HG03159 (cell line): ENCODE measurements at regions not wholly inside any gene's neighbourhood (a gene's known extent, or its start where the extent isn't known, plus 50 kb on each side); places are given as distances from the start of the nearest gene placed in this dataset.

Experiments used
- ATAC-seq: cut with Tn5 transposase; IDR thresholded peaks from one replicate; pipeline ENCODE4 v1.9.1; 2021; ENCODE audit warnings: mild to moderate bottlenecking, moderate library complexity; ENCODE audit not compliant: unreplicated experiment

DNA sequence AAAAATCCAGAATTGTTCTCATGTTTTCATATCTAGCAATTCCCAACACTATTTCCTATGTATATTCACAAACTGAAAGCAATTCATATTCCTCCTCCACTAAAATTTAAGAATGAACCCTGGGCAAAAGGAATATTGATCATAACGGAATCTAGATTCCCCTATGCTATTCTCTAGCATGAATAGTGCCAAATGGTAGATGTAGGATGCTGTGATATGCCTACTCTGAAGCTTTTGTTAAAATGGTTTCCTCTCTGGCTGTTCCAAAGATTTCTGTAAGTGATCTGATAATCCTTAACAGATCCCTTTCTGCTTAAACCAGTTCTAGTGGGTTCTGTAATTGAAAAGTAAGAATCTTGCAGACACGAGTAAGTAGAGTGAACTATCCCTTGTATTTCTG is 298.0 kb upstream of the TANK start:
- ATAC-seq = no peak

DNA sequence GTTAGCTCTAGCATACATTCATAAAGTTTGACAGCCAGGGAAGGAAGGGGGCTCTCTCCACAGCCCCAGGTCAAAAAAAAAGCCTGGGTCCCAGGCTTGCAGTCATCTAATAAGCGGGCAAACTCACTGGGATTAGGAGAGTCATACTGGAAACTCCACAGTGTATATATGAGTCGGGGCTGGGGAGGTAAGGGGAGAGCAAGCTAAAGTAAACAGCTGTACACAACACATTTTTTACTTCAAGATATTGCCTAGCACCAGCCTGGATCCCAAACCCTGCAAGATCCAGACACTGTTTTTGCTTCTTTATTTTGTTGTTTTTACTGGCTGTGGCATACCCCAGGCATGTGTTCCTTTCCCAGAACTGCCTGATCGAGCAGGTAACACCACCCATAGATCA is 291.3 kb upstream of the TANK start:
- ATAC-seq = no peak

DNA sequence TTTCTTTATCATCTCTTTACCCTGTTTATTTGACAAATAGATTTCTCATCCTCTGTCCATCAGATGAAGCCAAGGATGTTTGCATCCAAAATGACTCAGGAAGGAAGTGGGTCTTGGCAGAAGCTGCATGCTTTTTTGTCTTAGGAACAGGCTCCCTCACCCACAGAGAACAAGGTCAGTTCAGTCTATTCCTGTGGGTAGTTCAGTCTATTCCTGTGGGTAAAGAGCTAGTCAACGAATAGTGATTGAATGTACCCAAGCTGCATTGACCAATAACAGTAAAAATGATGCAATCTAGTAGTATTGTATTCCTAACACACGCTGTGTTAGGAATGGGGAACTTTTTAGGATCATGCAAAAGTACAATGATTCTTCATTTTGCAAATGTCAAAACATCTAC is 290.8 kb upstream of the TANK start:
- ATAC-seq = no peak

DNA sequence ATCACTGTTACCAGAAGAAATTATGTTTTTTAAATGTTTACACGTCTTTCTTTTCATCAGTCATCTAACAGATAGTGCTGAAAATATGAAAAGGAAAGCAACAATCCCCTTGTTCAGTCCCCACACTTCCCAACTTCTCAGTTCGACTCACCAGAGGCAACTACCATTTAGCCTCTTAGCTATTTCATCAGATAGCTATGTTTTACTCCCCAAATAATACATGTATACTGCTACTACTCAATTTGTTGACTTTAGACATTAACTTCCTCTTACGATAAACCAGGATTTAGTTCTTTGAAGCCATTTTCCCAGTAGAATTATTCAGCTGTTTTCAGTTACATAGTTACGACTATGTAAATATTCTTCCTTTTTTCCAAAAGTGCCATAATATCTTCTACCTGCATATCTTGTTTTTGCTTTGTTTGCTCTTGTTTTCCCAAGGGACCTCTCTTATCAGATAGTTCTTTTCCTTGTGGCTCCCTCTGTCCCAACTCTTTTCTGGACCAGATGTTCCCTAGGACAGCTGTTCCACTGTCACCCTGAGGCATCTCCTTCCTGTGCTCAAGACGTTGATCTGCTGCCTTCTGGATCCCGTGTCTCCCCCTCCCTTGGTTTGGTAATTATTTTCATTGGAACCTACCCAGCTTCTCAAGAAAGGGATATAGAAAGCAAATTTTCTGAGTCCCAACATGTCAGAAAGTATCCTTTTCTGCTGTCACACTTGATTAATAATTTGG is 289.3 kb upstream of the TANK start:
- ATAC-seq = no peak

DNA sequence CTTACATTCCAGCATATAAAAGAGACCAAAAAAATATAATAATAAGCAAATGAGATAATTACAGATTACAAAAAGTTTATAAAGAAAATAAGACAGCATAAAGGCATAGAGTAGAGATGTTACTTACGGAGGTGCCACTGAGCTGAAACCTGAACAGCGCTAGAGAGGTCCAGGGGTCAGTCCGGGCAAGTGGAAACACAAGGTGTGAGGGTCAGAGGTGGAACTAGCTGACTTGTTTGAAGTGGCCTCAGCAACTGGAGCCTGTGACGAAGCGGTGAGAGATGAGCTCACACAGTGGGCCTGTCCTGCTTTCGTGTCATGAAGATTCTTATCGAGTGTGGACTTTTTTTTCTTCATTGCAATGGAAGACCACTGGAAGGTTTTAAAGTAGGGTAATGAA is 288.3 kb upstream of the TANK start:
- ATAC-seq = no peak

DNA sequence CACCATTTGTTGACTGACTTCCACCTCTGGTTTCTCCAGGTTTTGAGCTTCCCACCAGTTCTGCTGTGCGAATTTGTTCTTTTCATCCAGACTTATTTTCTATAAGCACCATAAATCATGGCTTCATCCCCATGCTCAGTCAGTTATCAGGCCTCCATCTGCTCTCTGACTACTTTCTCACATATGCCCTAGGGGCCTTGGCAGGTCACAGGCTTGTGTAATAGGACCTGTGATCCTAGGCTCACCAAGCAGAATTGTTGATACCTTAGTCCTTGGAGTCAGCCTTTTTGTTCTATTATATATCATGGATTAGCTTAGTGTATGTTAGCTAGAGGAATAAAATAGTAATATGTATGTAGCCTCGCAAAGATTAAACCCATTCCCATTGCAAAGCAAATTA is 284.2 kb upstream of the TANK start:
- no peak for ATAC-seq

DNA sequence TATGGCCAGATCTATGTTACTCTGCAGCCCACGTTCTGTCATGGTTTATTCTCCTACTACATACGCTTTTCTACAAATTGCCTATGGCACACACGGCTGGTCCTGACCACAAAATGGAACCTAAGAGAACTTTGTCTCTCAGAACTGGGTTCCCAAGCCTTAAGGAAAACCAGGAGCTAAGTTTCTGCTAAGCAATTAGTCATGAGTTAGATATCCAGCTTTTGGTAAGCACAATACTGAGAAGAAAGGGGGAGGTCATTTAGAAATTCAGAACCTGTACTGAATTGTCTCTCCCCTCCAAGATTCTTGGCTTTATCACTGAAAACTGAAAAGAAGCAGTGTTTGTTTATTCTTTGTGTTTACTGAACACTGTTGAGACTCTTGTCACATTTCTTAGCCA is 283.5 kb upstream of the TANK start:
- ATAC-seq = no peak

DNA sequence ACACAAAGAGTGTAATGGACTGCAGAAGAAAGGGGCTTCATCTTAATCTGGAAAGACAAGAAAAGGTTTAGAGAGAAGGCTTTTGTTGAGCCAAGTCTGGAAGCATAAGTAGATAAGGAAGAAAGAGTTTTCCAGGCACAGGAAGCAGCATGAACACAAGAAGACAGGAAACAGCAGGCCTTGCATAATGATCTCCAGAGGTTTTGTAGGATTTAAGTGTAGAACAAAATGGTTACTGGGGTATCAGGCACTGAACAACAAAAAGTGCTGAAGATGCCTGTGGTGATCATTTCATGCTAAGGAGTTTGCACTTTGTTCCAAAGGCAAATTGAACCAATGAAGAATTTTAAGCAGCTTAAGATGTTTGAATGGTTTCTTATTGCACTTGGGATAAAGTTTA is 281.6 kb upstream of the TANK start:
- ATAC-seq = no peak

DNA sequence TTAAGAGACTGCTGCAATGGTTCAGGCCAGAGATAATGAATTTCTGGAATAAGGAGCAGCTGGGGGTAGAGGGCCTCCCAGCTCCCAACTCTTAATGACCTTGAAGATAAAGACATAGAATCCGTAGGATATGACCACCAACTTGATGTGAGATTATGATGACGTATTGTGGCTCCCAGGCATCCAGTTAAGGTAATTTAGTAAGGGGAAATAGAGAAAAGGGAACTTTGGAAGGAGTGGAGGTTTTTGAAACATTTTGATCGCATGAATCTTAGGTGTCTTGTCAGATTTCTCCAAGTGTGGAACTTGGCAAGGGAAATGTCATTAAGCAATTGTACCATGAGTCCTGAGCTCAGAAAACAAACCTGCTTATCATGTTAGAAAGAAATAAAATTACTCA is 277.3 kb upstream of the TANK start:
- no peak for ATAC-seq

DNA sequence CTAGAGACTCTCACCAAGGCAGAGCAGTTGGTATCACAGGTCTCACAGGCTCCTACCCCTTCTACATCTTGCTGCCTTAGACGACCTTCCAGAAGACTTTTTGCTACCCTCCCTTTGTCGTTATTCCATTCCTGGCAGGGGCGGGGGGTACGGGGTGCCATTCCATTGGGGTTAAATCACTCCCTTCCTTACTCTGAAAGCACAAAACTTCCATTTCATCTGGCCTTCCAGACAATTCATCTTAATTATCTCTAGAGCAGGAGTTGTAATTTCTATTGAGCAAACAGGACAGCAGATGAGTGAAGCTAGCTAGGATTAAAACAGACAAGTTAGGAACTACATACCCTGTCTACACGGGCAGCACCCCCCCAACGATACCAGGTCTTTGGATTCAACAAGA is 276.2 kb upstream of the TANK start:
- no peak for ATAC-seq

DNA sequence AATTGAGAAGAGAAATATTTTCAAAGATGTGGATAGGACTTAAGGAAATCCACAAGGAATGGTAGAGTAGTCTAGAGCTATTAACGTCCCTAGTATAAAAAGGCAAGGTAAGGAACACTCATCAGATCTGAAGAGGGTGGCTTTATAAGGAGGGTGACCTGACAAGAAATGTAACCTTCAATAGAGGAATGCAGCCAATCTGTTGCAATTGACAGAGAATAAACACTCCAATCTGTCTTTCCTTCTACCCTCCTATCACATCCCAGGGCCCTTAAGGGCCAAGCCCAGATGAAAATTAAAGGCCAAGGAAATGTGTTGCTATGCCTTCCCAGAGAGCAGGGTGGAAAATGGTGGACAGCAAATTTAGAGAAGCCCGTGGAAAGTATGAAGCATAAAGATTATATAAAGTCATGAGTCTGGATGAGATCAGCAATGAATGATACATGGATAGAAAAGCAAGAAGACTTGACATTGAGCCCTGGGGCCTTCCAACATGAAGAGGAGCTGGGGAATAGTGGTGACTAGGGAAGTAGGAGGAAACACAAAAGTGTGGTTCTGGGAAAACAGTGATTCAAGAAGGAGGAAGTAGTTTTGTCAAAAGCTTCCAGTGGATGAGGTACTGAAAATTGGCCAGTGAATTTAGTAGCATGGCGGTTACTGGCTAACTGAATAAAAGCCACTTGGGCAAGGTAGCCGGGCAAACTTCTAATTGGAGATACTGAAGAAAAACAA is 270.6 kb upstream of the TANK start:
- no peak for ATAC-seq

DNA sequence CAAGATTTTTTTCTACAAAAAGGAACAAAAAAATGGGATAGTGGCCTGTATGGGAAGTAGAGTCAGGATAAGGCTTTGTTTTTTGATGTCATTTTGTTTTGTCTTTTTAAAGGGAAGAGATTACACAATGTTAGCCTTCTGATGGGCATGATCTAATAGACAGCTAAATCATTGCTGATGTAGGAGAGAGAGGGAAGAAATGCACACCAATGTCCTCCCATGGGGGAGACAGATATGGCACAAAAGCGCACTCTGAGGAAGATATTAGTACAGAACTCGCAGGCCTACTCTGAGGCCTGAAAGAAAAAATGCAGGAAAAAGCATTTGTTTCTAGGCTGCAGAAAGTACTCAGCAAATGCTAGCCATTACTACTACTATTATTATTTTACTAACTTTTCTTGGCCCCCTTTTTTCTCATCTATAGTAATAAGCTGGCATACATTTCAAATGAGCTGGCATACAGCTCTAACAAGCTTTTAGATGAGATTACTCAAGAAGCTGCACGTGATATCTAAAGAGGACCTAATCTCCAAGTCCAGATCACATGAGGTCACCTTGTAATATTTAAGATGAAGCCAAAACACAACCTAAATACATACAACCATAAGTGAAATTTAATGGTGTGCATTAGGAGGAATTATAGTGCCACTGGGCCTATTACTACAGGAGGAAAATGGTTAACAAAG is 269.4 kb upstream of the TANK start:
- no peak for ATAC-seq

DNA sequence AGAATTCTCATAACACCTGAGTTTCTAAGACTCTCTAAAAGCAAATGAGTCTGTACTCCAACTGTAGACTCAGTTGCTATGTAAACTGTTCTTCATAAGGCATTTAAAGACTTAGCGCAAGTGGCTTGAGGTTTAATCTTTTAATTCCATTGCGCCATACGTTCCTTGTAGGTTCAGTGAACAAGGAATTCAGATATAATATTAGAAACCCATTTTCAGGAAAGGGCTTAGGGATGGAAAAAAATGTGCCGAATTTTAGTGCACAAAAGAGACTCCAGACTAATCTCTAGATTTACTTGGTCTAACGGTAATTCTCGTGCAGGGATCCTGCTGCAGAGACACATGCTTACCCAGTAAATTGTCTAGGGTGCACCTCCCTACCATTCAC is 268.9 kb upstream of the TANK start:
- ATAC-seq = no peak

DNA sequence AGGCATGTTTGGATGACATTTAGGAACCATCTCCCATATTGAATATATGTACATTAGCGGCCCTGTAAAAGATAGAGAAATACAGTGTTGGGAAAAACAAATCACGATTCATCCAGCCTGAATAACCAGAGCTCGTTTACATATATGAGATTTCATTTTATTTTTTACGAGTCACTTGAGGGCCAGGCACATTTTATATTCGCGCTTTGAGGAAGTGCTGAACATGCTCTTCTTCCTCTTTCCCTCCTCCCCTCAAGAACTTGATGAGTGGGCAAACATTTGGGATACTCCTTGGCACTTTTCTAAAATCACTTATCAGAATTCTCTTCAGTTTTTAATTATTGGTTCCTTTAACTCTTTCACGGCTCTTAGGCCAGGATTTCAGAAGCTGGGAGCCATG is 268.0 kb upstream of the TANK start:
- ATAC-seq = no peak

DNA sequence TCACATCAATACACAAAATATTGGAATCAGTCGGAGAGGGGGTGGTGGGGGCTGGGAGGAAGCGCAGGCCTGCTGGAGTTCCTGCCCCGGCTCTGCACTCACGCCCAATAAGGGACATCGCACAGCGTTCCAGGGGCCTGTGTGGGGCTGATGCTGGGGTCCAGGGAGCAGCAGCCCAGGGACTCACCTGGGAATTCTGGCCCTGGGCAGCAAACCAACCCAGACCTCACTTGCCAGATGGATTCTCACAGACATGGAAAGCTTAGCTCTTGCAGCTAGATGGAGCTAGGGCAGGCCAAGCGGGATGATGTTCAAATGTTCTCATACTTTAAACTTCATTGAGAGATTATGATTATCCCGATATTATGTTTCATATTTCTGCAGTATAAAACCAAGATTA is 266.6 kb upstream of the TANK start:
- no peak for ATAC-seq

DNA sequence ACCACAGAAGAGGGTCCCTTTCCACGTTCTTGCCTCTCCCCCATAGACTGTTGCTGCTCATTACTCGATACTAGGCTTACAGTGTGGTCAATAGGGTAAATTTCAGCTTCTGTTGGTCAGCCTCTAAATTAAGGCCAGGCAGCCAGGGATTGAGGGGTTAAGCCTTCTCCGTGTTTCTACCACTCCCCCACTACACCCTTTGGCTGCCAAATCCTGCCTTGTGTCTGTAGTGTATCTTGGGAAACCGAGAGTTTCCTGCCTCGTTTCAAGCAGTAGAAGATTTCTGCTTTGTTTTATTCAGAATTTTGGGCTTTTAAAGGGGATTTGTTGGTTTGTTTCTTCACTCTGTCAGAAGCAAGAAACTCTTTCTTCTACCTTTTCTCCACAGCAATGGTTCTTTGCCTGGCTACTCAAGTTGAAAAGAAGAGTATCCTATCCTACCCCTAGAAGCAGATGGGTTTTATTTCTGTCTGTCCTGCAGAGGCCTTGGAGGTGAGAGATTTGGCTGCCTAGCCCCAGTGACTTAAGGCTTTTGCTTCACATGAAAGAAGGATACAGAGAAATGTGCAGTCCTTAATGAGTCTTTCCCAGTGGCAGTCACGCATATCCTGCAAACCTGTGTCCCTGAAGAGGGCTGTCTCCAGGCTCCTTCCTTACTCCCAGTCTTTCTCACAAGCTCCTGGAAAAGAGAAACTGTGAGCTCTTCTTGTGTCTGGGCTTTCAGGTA is 261.5 kb upstream of the TANK start:
- no peak for ATAC-seq

DNA sequence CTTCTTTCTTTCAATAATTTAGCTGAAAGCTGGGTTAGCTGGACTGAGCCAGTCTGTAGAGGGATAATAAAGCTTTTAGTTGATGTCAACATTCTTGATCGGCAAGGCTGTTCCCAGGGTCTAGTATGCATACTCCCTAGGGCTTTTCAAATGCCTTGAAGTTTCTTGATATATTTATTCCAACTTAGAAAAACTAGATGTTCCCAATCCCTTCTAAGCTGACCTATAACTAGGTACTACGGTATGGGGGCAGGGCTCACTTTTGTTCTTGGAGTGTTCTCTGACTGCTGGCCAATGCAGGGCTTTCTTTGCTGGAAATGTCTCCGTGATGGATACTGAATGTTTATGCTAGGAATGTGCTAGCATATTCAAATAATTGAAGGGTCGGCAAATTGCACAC is 258.6 kb upstream of the TANK start:
- ATAC-seq = no peak

DNA sequence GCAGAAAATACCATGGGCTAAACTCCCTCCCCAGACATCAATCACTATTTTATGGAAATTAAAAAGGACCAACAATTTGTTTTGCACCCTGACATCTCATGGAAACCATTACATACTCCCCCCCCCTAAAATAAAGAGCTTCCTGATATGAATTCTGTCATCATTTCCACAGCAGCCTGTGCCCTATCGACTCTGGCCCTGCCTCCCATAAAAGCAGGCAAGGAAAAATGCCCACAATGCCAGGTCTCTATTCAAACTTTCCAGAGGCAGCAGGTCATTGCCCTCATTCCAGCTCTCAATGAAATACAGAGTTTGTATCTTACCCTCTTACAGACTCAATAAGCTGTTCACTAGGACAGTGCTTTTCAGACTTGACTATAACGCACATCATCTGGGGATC is 254.4 kb upstream of the TANK start:
- no peak for ATAC-seq

DNA sequence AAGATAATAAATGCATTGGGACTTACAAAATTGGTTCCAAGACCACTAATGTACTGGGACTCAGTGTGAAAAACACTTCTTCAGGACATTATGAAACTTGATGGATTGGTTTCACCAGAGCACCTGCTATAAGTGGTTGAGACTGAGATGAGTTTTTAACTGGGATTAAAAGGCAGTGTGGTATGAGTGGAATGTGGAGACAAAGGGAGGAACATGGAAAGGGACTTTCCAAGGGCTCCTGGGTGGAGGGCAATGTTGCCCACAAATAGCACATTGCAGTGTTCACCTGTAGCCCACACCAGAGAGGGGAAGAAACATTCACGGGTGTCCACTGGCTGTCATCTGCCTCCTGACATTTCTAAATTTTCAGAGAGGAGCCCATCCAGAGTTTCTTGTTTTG is 253.3 kb upstream of the TANK start:
- ATAC-seq = no peak

DNA sequence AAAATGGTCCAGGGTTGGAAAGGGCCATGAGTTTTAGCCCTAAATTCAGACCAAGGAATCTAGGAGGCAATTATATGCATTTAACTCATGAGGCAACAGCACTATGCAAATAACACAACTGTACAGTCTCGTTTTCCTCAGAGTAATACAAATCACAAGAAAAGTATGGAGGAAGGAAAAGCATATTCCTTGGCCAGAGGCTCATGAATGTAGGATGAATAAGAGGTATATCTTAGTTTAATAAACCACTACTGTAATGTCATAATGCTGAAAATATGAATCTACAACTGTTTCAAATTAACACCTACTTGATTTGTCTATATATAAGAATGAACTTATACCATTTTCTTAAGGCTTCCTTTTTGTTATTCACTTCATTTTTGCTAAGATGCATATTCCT is 252.5 kb upstream of the TANK start:
- no peak for ATAC-seq

DNA sequence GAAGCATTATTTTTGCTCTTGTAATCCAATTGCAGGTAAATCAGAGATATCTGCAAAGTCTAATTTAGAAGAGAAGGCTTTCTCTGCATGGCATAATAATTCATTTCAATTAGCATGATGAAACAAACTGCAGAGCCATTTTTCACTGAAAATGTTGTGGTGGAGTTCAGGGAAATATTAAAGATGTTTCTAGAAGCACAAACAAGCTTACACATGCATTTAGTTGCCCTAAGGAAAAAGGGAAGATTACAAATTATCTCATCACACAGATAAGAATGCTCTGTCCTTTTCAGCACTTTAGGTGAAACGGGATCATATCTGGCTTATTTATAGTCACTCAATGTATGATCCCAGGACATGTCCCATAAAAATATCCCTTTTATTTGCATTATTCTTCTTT is 252.1 kb upstream of the TANK start:
- ATAC-seq = no peak

DNA sequence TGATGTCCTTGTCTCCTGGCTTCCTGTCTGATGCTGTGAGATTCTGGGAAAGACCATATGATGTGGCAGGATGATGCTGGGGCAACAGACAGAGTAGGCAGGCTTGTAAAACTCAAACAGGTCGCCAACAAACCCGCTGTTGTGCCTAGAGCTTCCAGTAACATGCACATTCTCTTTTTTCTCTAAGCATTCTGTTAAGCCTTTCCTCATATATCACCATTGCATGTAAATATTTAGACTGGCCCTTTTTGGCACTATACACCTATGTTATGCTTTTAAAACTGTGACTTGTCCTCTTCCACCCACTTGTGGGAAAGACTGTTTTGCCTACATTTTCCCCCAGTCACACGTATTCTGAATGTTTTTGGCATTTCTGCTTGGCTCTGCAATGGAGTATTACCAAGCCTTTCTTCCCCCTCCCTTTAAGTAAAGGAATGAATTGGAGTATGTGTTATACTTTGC is 250.4 kb upstream of the TANK start:
- no peak for ATAC-seq
